MG63 (cell line): ENCODE measurements at regions not wholly inside any gene's neighbourhood (a gene's known extent, or its start where the extent isn't known, plus 50 kb on each side); places are given as distances from the start of the nearest gene placed in this dataset.

ENCODE experiments used
- DNase-seq: peaks from one replicate; pipeline ENCODE4 v3.0.0-alpha.2; 2020
- H3K27me3 ChIP-seq: fragments of 250-450 bp; sonication (Bioruptor Pico); 2 replicates; pipeline ENCODE4 v1.5.1; 2020; ENCODE audit warnings: mild to moderate bottlenecking, moderate library complexity
- H3K36me3 ChIP-seq: fragments of 250-450 bp; sonication (Bioruptor Pico); 2 replicates; pipeline ENCODE4 v1.5.1; 2020; ENCODE audit warnings: mild to moderate bottlenecking, moderate library complexity
- H3K4me3 ChIP-seq: fragments of 250-450 bp; sonication (Bioruptor Pico); 2 replicates; pipeline ENCODE4 v1.5.1; 2020; ENCODE audit warnings: mild to moderate bottlenecking, moderate library complexity
- H3K9me3 ChIP-seq: fragments of 250-450 bp; sonication (Bioruptor Pico); 2 replicates; pipeline ENCODE4 v1.5.1; 2020; ENCODE audit warnings: mild to moderate bottlenecking, moderate library complexity

DNA sequence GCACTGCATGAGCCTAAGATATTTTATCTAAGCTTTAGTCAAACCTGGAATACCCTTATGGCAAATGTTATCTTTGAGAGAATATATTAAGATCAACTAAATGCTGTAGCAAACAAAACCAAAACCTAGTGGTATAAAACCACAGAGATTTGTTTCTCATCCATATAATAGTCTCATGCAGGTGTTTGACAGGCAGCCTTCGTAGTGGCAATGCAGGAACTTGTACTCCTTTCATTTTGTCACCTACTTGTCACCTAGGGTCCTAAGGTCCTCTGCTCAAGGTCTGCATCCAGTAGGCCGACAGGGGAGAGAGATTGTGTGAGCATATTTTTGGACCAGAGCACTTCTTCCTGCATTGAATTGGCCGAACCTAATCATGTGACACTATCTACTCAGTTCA lies 352.6 kb downstream of the GPR37 start:
- no peak overlapping the region for H3K4me3 ChIP-seq
- H3K9me3 ChIP-seq, result no peaks in the 10 kb centered on the region
- no peaks in the 10 kb centered on the region for H3K27me3 ChIP-seq
- no peak for DNase-seq
- H3K36me3 ChIP-seq, result no peaks in the 10 kb centered on the region

DNA sequence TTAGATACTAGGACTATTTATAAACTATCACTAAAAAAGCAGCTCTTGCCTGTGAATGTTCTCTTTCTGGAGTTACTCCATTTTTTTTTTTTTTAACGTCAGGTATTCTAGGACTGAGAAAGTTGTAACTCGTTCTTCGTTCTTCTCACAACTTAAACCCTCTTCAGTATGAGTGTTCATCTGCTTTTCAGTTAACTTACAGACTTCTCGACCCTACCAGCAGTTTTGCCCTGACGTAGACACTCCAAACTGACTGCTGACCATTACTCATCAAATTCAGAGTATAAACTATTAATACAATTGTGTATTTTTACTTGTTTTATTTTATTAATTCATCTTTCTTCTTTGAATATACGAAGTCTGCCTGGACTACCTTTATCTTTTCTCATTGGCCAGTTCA lies 353.1 kb downstream of the GPR37 start:
- no peaks in the 10 kb centered on the region for H3K27me3 ChIP-seq
- no peak for DNase-seq
- no peak overlapping the region for H3K4me3 ChIP-seq
- no peaks in the 10 kb centered on the region for H3K9me3 ChIP-seq
- no peaks in the 10 kb centered on the region for H3K36me3 ChIP-seq

DNA sequence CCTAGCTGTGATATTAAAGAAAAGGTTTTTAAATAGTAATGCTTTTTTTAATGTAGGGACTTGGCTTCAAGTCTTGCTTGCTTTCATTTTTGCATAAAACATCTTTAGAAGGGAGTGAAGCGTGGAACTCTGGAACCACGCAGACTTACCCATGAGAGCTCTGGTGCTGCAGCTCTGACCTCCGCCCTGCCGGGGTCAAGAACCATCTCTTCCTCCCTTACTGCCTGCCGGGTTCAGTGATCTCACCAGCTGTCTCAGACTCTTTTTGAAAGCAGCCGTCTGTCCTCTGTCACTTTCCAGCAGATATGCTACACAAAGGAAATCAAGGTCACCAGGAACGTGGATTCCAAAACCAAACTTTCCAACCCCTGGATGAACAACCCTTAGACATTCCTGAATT lies 353.8 kb downstream of the GPR37 start:
- H3K9me3 ChIP-seq, result no peaks in the 10 kb centered on the region
- no peaks in the 10 kb centered on the region for H3K27me3 ChIP-seq
- H3K36me3 ChIP-seq, result no peaks in the 10 kb centered on the region
- no peak overlapping the region for H3K4me3 ChIP-seq
- DNase-seq, result no peak

DNA sequence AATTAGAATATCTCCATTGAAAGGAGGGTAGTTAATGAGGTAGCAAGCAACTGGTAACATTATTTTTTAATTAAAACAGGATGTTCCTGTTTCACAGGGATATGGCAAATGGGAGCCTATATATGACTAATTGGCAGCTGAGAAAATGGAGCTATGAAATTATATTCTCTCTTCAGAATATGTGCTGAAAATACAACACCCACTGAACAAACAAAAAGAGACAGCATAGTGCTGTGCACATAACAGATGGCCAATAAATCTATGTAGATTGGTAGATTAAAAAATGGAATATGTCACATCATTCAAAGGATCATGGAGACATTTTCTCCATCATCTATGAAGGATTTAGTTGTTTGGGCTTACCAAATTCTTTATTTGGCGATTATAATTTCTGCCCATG lies 362.0 kb downstream of the GPR37 start:
- DNase-seq, result no peak
- Histone ChIP-seq H3K27me3 (no peaks in the 10 kb centered on the region), H3K4me3 (no peak overlapping the region), H3K9me3 (no peaks in the 10 kb centered on the region), H3K36me3 (no peaks in the 10 kb centered on the region)

DNA sequence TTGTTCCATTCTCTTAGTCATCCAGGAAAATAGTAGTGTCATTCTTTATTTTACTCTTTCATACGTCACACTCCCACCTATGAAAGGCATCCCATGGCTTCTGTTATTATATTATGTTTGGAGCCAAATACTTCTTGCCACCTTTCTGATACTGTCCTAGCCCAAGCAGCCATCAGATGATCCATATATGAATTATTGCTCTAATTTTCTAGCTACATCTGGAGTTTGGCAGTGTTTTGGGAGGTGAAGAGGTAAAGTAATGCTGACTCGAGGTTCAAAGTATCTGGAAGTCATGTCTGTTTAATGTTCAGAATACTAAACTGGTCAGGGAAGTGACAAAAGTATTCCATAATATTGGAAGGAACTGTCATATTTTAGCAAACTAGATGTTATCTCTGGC lies 362.5 kb downstream of the GPR37 start:
- no peak overlapping the region for H3K4me3 ChIP-seq
- no peaks in the 10 kb centered on the region for H3K27me3 ChIP-seq
- H3K9me3 ChIP-seq, result no peaks in the 10 kb centered on the region
- no peak for DNase-seq
- H3K36me3 ChIP-seq, result no peaks in the 10 kb centered on the region

DNA sequence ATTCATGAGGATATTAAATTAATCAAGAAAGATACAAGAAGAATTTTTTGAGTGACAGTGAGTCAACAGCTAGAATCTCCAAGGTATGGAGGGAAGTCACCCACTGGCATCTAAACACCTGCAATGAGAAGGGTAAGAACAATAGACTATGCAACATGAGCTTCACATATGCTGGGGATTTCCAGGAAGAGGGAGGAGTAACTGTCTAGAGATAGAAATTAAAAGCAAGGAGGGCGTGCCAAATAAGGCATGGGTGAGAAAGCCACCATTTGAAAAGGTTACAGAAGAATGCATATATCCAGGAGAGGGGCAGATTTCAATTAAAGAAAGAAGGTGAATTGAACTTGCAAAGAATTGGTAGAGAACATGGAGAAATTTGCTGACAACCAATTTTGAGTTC lies 365.7 kb downstream of the GPR37 start:
- H3K36me3 ChIP-seq, result no peaks in the 10 kb centered on the region
- DNase-seq, result no peak
- H3K4me3 ChIP-seq, result no peak overlapping the region
- H3K9me3 ChIP-seq, result no peaks in the 10 kb centered on the region
- no peaks in the 10 kb centered on the region for H3K27me3 ChIP-seq

DNA sequence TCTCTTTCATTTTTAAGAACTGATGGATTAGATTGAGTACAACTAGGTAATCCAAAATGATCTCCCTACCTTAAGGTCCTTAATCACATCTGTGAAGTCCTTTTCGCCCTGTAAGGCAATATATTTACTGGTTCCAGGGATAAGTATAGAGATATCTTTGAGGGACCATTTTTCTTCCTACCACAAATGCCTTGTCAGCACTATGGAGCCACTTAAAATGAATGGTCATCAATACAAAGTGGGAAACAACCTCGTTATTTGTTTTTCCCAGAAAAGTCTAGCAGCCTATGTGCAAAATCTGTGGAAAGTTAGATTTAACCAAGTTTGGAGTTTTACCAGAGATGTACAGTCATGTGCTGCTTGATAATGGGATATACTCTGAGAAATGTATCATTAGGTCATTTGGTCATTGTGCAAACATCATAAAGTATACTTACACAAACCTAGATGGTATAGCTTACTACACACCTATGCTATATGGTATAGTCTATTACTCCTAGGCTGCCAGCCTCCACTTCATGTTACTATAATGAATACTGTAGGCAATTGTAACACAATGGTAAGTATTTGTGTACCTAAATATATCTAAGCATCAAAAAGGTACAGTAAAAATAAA lies 366.2 kb upstream of the TMEM229A start:
- no peak for DNase-seq
- Histone ChIP-seq H3K27me3 (no peaks in the 10 kb centered on the region), H3K9me3 (no peaks in the 10 kb centered on the region), H3K4me3 (no peak overlapping the region), H3K36me3 (no peaks in the 10 kb centered on the region)

DNA sequence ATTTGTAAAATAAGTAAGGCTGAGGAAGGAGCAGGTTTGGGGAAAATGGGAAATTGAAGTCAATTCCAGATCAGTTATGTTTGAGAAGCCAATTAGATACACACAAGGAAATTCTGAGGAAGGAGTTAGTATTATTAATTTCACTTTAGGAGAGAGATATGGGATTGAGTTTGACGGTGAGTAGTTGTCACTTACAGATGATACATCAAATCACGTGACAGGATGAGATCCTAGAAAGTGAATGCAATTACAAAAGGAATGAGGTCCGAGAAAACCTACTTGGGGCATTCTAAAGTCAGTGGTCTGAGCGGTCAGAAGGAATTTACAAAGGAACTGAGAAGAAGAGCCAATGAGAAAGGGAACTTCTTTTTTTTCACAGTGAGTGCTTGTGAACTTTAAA lies 364.3 kb upstream of the TMEM229A start:
- no peaks in the 10 kb centered on the region for H3K36me3 ChIP-seq
- DNase-seq, result no peak
- no peaks in the 10 kb centered on the region for H3K9me3 ChIP-seq
- H3K4me3 ChIP-seq, result no peak overlapping the region
- H3K27me3 ChIP-seq, result no peaks in the 10 kb centered on the region

DNA sequence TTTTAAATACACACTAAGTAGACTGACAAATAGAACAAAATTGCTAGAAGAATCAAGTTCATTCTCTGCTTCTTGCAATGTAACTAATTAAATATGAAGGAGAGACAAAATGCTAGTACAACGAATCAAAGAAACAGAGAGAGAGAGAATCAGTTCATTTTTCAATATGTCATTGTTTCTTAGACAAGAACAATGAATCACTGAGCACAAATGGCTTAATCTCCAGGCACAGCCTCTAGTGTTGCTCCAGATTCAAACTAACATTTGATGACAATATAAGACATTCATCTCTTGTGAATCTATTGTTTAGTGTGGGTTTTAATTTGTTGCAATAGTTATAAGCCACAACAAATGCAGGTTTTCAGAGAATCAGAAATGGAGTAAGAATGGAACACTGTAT lies 357.4 kb upstream of the TMEM229A start:
- H3K9me3 ChIP-seq, result no peaks in the 10 kb centered on the region
- no peaks in the 10 kb centered on the region for H3K27me3 ChIP-seq
- H3K36me3 ChIP-seq, result no peaks in the 10 kb centered on the region
- H3K4me3 ChIP-seq, result no peak overlapping the region
- no peak for DNase-seq

DNA sequence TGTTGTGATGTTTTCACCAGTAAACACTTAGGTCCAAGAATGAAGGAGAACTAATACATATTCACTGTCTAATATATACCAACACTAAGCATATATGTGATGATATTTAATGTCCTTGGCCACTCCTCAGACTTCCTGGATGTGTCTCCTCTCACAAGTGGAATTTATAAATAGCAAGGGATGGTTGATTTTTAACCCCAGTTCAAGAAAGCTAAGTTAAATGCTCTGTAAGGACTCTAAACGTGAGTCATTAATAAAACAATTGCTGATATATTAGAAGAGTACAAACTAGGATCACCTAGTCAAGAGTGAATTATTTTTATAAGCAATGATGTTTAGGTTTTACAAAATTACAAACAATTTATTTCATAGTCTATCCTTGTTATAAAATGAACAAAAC lies 355.9 kb upstream of the TMEM229A start:
- no peaks in the 10 kb centered on the region for H3K9me3 ChIP-seq
- DNase-seq, result no peak
- H3K36me3 ChIP-seq, result no peaks in the 10 kb centered on the region
- no peak overlapping the region for H3K4me3 ChIP-seq
- H3K27me3 ChIP-seq, result no peaks in the 10 kb centered on the region

DNA sequence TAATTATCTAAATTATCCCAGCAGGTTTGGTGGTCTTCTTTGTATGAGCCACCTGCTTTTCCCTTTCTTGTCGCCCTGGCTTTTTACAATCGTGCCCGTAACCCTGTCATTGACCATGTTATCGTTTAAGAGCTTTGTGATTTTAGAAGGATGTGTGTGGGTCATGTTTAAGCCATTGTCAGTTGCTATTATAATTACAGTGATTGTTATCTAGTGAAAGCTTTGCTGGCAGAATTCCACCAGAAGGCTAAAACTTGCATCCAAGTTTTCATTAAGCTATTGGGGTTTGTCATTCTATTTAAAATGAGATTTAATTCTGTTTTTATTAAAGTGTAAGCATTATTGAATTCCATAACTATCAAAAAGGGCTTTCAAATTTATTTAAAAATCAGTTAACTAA lies 354.2 kb upstream of the TMEM229A start:
- Histone ChIP-seq H3K36me3 (no peaks in the 10 kb centered on the region), H3K4me3 (no peak overlapping the region), H3K9me3 (no peaks in the 10 kb centered on the region), H3K27me3 (no peaks in the 10 kb centered on the region)
- DNase-seq, result no peak

DNA sequence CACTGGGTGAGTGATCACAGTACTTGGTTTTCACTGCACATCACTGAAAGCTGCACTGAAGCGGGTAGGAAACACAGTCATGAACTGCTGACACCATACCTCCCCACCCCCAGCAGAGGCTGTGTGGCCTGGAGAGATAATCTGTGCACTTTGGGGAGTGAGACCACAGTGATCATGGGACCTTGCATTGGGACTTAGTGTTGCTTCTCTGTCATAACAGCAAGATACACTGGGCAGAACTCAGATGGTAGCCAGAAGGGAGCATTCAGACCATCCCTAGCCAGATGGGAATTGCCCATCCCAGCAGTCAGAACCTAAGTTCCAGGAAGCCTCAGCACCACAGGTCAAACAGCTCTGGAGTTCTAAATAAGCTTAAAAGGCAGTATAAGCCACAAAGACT lies 346.4 kb upstream of the TMEM229A start:
- no peaks in the 10 kb centered on the region for H3K27me3 ChIP-seq
- no peak for DNase-seq
- no peaks in the 10 kb centered on the region for H3K9me3 ChIP-seq
- no peak overlapping the region for H3K4me3 ChIP-seq
- H3K36me3 ChIP-seq, result no peaks in the 10 kb centered on the region

DNA sequence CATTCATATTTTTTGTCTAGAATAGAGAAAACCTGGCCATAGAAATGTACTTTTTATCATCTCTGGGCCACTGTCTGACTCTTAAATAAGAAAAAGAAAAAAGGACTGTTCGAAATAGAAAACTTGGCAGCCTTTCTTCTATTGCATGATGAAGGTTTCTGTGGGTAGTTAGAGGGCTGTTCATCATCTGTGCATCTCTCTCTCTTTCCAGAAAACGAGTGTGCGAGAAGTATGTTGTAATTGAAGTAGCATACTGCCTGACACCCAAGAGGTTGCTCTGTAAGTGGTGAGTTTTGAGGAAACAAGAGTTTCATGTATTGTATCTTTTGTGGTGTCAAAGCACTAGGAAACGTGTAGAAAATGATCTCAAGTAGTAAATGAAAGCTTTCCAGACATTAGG lies 343.2 kb upstream of the TMEM229A start:
- no peak for DNase-seq
- Histone ChIP-seq H3K27me3 (no peaks in the 10 kb centered on the region), H3K4me3 (no peak overlapping the region), H3K36me3 (no peaks in the 10 kb centered on the region), H3K9me3 (no peaks in the 10 kb centered on the region)

DNA sequence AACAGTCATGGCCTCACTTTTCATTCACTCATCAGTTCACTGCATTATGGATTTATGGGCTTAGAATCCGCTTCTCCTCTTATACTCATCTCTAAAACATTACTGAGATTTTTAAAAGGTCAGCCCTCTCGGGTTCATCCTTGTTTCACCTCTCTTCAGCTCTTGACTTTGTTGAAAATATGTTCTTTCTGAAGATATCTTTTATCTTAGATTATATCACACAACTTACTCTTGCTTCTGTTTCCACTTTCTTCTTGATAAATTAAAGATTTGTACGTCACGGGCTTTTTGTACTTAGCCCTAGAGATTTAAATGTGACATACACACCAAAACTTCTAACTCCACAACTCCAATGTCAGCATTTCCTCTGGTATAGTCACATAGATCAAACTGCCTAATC lies 342.5 kb upstream of the TMEM229A start:
- no peaks in the 10 kb centered on the region for H3K27me3 ChIP-seq
- DNase-seq, result no peak
- no peak overlapping the region for H3K4me3 ChIP-seq
- no peaks in the 10 kb centered on the region for H3K36me3 ChIP-seq
- no peaks in the 10 kb centered on the region for H3K9me3 ChIP-seq

DNA sequence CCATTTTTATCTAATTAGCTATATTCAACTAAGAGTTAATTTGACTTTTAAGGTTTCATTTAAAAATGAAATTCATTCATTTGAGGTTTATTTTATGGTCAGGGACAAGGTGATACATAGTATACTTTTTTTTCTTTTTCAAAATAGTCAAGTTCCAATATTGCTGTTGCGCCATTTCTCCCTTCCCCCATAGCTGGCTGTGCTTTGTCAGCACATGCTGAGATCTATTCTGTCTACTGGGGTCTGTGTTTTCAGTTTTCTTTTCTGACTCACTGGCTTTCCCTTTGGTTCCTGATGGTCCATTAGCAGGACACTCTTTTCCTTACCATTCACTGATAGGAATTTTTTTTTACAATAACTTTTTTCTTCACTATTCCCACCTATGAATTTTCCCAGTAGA lies 336.4 kb upstream of the TMEM229A start:
- H3K27me3 ChIP-seq, result no peaks in the 10 kb centered on the region
- H3K9me3 ChIP-seq, result no peaks in the 10 kb centered on the region
- H3K4me3 ChIP-seq, result no peak overlapping the region
- no peak for DNase-seq
- no peaks in the 10 kb centered on the region for H3K36me3 ChIP-seq

DNA sequence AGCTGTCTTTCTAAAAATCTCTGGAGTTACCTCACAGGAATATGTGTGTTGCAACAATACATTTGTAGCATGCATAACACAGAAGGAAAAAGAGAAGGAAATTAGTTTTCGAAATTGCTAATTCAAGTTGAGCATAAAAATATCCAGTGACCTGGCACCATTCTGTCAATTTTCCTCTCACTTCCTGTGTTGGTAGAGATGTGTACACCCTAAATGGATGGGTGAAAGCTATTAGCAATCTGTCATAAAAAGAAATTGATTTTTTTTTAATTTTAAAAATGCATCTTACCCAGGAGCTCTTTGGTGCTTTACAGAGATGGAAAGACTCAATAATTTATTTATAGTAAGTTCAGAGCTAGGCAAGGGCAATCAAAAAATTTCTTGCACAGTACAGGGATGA lies 333.3 kb upstream of the TMEM229A start:
- no peaks in the 10 kb centered on the region for H3K36me3 ChIP-seq
- no peaks in the 10 kb centered on the region for H3K9me3 ChIP-seq
- H3K4me3 ChIP-seq, result no peak overlapping the region
- DNase-seq, result no peak
- no peaks in the 10 kb centered on the region for H3K27me3 ChIP-seq

DNA sequence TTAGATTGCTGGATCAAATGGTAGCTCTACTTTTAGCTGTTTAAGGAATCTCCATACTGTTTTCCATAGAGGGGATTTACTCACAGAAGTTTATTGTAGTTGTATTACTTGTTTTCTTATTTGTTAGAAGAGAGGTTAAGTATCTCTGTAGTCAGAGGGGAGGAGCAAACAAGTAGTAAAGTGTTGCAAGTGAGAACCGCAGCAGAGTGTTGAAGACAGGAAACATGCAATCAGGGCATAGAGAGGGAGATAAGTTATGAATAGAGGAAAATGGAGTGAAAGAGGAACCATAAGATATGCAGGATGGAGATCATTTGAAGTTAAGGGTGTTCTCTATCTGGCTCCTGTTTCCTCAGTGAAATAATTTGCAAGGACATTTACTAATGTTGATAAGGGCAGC lies 331.4 kb upstream of the TMEM229A start:
- Histone ChIP-seq H3K27me3 (no peaks in the 10 kb centered on the region), H3K36me3 (no peaks in the 10 kb centered on the region), H3K4me3 (no peak overlapping the region), H3K9me3 (no peaks in the 10 kb centered on the region)
- no peak for DNase-seq

DNA sequence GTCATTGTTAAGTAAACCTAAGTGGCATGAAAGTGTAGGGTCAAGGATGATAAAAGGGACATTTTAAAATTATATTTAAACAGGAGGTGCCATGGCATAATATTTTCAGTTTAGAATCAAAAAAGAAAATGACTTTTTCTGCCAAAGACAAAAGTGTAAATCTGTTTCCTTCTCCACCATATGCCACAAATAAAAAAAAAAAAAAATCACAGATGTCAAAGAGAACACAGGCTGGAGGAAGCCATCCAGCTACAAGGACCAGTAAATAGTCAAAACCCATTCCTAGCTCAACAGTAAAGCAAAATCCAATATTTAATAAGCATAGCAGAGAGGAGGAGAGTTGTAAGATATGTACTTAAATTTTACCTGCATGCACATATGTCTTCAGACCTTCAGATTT lies 321.3 kb upstream of the TMEM229A start:
- no peaks in the 10 kb centered on the region for H3K9me3 ChIP-seq
- DNase-seq, result no peak
- H3K36me3 ChIP-seq, result no peaks in the 10 kb centered on the region
- H3K4me3 ChIP-seq, result no peak overlapping the region
- H3K27me3 ChIP-seq, result no peaks in the 10 kb centered on the region

DNA sequence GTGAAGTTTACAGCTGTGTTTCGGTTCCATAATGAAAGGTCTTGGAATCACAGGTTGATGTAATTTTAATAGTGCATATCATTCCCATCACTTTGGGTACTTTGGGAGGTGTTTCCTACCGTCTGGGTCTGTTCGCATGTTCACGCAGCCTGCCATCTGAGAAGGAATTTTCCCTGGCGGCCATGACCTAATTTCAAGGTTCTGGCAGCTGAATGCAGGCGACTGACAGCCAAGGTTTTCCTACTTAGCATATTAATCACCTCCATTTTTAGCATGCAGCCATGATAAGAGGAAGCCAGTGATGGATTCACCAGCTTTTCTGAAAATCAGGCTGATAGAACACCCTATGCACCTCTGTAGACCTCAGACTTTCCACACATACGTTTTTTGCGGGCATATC lies 319.1 kb upstream of the TMEM229A start:
- Histone ChIP-seq H3K36me3 (no peaks in the 10 kb centered on the region), H3K27me3 (no peaks in the 10 kb centered on the region), H3K9me3 (no peaks in the 10 kb centered on the region), H3K4me3 (no peak overlapping the region)
- DNase-seq, result no peak
